Body of pancreas (tissue), 4 donors: ENCODE measurements at regions not wholly inside any gene's neighbourhood (a gene's known extent, or its start where the extent isn't known, plus 50 kb on each side); places are given as distances from the start of the nearest gene placed in this dataset.

Source experiments
- POLR2A ChIP-seq, 3 donors: fragments of 450-650 bp; IDR thresholded peaks; one replicate each; pipeline ENCODE4 v1.6.1; 2016; ENCODE audit warnings: antibody characterized with exemption in 3 of 3, mild to moderate bottlenecking in 2 of 3
- TF ChIP-seq, protein P1 (sequence below), 7 experiments: fragments of 450-650 bp in 4 of 7; fragments of 200-600 bp in 3 of 7; sonication (generic) in 3 of 7; IDR thresholded peaks; one replicate each; pipeline ENCODE4 v1.5.1; 2016 to 2019; ENCODE audit warnings: antibody characterized with exemption in 7 of 7

DNA sequence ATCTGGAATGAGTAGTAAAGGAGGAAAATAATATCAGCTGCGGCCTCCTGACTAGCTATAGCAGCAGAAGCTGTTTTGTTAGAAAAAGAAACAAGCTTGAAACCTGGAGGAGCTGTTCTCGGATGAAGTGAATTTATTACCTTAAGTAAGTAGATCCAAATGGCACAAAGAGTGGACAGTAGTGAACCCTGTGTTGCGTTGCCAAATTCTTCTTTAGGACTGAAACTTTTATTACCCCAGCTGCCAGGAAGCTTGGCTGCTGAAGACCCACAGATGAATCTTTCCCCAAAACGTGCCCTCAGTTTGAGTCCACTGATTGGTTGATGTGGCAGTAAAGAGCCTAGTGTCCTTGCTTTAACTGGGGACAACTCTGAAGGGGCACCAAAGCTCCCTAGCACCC lies 366.8 kb upstream of the GBE1 start:
- TF ChIP-seq, protein P1, sequence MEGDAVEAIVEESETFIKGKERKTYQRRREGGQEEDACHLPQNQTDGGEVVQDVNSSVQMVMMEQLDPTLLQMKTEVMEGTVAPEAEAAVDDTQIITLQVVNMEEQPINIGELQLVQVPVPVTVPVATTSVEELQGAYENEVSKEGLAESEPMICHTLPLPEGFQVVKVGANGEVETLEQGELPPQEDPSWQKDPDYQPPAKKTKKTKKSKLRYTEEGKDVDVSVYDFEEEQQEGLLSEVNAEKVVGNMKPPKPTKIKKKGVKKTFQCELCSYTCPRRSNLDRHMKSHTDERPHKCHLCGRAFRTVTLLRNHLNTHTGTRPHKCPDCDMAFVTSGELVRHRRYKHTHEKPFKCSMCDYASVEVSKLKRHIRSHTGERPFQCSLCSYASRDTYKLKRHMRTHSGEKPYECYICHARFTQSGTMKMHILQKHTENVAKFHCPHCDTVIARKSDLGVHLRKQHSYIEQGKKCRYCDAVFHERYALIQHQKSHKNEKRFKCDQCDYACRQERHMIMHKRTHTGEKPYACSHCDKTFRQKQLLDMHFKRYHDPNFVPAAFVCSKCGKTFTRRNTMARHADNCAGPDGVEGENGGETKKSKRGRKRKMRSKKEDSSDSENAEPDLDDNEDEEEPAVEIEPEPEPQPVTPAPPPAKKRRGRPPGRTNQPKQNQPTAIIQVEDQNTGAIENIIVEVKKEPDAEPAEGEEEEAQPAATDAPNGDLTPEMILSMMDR (IDR thresholded peaks at IDR 0.05), result no peak
- TF ChIP-seq POLR2A (IDR thresholded peaks at IDR 0.05), result no peak
